ENCODE measurements at regions not wholly inside any gene's neighbourhood (a gene's known extent, or its start where the extent isn't known, plus 50 kb on each side); places are given as distances from the start of the nearest gene placed in this dataset.

DNA sequence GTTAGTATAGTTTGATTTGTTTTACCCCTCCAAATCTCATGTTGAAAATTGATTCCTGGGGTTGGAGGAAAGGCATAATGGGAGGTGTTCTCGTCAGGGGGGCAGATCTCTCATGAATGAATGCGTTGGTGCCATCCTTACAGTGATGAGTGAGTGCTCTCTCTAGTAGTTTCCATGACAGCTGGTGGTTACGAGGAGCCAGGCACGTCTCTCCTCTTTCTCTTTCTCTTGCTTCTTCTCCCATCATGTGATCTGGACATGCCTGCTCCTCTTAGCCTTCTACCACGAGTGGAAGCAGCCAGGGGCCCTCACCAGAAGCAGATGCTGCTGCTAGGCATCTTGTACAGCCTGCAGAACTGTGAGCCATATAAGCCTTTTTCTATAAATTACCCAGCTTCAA is 454.1 kb downstream of the EFNA5 start:
- DNase-seq = no peak

GRCh38 chr5:107215611-107216010 is 455.1 kb downstream of the EFNA5 start:
- no peak for DNase-seq

DNA sequence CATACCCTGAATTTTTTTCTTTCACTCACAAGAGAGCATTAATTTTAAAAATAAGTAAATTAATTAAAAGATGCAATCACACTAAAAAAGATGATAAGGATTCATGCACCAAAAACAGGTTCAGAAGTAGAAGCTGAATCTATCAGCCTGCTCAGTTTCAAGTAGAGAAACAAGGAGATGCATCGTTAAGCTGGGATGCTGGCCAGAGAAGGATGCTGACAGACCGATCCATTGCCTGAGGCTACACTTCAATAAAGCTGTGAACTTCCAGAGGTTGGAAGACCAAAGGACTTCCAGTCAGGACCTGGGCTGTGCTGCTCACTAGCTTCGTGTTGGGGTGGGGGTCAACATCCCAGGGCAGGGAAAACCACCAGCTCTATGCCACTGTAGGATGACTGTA is 457.7 kb downstream of the EFNA5 start:
- no peak for DNase-seq

DNA sequence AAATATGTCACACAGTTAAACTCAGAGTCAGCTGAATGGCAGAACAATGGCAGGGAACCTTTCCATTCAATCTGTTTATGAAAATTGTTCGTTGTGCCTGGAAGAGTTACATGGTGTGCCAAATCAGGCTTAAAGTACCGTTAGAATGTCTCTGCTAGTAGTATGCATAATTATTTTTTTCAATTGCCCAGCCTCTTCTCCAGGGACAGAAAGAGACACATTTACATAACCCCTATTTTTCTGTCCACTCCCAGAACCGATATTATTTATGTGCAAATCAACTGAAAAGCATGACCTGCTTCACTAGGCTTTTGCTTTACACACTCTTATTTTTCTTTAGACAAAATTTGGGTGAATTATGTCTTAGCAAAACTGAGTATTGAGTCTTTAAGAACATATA is 459.1 kb downstream of the EFNA5 start:
- no peak for DNase-seq

DNA sequence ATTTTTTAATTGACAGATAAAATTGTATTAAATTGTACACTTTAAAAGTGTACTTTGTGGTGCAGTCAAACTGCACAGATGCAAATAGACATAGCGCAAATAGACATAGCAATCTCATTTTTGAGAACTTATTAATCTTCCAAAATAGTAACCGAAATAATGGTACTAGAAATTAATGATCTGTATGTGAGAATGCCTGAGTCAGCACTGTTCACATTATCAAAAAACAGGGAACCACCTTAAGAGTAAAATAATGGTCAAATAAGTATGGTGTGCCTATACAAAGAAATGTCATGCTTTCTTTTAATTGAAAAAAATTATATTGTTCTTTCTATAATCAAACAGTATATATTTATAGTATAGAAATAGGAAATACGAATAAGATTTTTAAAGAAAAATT is 461.9 kb downstream of the EFNA5 start:
- no peak for DNase-seq

- no peak for DNase-seq
These were observed 466.3 kb downstream of the EFNA5 start for GRCh38 chr5:107204413-107204812.

GRCh38 chr5:107203243-107203642 is 467.5 kb downstream of the EFNA5 start:
- DNase-seq = peak; percentile 48

DNA sequence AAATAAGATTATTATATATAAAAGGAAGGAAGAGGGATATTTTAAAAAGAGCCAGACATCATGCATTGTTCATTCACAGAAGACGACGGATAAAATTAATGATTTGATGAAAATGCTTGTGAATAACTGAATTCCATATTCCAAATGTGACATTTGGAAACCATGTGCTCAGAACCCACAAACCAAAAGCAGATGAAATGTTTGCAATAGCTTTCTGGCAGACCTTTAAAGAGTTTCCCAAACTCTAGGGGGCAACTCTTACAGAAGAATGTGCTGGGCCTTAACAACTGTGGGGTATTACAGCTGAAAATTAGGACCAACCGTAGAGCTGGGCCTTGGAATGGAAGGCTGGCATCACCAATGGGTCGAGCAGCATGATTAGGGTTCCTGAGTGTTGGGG is 471.0 kb downstream of the EFNA5 start:
- no peak for DNase-seq

DNA sequence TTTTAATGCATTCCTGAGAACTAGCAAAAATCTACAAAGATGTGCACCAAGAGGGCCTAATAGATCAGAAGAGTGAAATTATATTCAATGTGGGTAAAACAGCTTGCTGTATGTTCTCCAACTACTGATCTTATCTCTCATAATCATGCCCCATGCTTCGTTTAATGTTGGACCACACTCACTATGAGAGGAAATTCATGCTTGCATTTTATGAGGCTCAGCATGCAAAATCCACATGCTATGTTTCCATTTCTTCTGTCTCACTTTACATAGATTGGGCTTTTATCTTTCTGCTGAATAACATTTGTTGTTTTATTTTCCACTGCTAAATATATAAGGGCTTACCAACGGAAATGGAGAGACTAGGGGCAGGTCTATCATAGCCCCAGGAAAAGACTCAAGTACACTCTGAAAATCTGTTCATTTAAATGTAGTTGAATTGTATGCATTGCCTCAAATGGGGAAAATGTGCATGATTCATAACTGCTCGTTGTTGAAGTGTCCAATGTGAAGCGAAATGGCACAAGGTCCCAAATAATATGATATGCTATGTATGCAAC is 474.2 kb downstream of the EFNA5 start:
- no peak for DNase-seq

GRCh38 chr5:107195890-107196395 is 474.8 kb downstream of the EFNA5 start:
- DNase-seq = no peak

GRCh38 chr5:107184871-107185270 is 485.9 kb downstream of the EFNA5 start:
- no peak for DNase-seq

DNA sequence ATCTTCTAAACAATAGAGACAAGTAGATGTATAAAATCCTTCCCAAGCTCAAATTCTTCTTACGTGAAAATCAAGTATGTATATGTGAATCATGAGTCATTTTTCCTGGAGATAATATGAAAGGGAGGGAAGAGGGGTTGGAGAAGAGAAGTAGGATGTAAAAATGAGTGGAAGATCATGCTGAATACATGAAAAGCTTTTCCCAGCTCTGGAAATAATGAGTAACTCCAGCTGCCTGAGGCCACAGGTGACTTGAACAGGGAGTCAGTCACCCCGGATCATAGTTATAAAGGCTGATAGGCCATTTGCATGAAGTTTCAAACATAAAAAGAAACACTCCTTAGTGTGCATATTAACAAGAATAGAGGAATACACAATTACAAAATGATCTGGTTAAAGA is 486.7 kb downstream of the EFNA5 start:
- no peak for DNase-seq

- DNase-seq = no peak
These were observed 500.1 kb downstream of the EFNA5 start for GRCh38 chr5:107170620-107171019.

DNA sequence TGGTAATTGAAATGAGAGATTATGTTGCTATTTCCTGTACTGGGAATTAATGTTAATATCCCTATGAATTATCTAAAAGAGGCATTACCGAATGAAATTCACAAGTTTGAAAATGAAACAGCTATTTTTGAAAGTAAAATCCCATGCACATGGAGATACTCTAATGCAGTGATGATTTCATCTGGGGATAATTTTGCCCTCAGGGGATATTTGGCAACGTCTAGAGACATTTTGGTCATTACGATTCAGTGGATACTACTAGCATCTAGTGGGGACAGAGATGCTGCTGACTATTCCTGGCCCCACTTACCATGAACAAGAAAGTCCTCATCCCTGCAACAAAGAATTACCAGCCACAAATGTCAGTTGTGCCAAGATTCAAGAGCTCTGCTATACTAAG is 500.9 kb downstream of the EFNA5 start:
- no peak for DNase-seq

DNA sequence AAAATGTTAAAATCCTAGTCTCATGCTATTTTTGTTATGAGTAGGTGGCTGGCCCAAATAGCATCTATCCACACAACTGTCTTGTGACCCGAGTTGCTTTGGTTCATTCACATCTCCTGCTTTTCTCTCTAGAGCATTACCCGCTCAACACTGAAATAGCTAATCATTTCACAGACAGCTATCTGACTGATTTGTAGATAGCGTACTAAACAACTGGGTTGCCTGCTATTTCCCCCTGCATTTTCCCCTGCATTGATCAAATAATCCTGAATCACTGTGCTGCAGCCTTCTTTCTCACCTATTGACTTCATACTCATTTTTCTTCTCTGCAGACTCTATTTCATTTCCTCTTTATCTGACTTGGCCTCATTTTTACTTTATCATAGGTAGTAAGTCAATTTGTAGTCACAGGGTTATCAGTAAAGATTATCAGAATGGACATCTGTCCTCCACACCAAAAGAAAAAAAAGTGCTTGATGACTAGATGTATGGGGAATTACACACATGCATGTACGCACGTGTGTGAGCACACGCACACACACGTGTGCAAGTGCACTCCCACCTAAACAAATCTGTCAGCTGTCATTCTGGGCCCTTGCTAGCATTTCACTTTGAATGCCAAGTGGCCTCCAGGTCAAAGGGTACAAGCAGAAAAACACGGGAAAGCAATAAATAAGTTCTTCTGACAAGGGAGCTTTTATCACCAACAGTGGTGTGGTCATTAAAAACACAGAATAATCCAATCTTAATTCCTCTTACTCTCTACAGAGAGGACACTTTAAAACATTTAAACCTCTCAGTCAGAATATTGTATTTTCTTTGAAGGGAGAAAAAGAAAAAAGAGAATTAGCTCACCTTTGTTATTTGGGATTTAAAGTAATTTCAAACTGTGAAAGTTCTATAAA is 501.6 kb downstream of the EFNA5 start:
- DNase-seq = no peak

DNA sequence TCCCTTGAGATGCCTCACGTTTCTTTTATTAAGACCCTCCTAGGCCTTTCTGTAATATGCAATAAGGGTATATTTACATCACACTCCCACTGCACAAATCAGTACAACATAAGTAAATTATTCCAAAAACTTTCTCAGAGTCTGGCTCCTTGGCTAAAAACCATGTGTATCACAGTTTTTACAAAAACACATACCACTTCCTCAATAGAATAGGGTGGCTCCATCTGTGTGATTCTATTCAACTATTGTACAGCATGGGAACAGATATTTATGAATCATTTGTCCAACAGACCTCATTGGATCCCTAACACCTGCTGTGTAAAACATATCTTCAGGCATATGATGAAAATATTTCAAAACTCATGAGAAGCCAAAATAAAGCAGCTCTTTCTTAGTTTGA is 502.7 kb downstream of the EFNA5 start:
- DNase-seq = no peak

GRCh38 chr5:107165296-107165695 is 505.4 kb downstream of the EFNA5 start:
- DNase-seq = no peak

- no peak for DNase-seq
These were observed 512.9 kb downstream of the EFNA5 start for GRCh38 chr5:107157809-107158208.

GRCh38 chr5:107155707-107156106 is 515.0 kb downstream of the EFNA5 start:
- DNase-seq = no peak

GRCh38 chr5:107154593-107154992 is 516.1 kb downstream of the EFNA5 start:
- DNase-seq = no peak

GRCh38 chr5:107153283-107153682 is 517.5 kb downstream of the EFNA5 start:
- no peak for DNase-seq

DNA sequence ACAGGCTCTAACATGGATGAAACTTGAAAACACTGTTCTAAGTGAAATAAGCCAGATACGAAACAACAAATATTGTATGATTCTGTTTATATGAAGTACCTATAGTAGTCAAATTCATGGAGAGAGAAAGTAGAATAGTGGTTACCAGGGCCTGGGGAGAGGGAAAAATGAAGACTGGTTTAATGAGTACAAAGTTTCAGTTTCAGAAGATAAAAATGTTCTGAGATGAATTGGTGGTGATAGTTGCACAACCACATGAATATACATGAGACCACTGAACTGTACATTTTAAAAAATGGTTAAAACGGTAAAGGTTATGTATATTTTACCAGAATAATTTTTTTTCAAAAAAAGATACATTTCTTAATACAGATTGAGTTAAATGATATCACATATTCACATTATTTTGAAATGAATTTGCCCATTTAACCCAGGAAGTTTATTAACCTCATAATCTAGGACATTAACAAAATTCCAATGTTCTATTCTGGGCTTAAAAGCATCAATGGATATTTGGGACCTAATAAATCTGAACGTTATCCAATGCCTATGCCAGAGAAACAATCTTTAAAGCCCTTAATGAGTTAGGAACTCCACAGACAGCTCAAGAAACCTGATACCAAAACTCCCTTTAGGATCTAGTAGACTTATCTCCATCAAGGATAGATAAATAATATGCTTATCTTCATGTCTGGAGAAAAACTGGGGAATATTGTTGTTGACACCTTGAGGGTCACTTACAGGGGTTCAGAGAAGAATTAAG is 521.3 kb downstream of the EFNA5 start:
- peak; percentile 41 for DNase-seq

- no peak for DNase-seq
These were observed 523.1 kb downstream of the EFNA5 start for GRCh38 chr5:107147589-107147988.
